GM21367 (cell line): ENCODE measurements at regions not wholly inside any gene's neighbourhood (a gene's known extent, or its start where the extent isn't known, plus 50 kb on each side); places are given as distances from the start of the nearest gene placed in this dataset.

Experiments
- ATAC-seq: cut with Tn5 transposase; IDR thresholded peaks from one replicate; pipeline ENCODE4 v1.9.1; 2021; ENCODE audit not compliant: unreplicated experiment

DNA sequence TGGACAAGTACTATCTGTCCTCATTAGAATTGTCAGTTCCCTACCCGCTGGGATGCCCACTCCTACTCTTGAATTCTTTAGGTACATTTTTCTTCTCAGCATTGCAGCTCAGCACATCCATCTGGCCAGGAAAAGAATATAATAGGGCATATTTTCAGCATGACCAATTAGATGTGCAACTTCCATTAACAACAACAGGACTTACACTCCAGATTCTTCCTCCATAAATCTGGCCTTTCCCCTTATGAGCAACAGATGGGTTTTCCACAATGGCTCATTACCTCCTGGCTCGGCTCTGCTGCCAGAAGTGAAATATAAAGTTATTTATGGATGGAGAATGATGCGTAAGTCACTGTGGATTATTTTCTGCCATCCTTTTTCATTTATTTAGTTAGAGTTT is 443.8 kb upstream of the TGFBR2 start:
- no peak for ATAC-seq

DNA sequence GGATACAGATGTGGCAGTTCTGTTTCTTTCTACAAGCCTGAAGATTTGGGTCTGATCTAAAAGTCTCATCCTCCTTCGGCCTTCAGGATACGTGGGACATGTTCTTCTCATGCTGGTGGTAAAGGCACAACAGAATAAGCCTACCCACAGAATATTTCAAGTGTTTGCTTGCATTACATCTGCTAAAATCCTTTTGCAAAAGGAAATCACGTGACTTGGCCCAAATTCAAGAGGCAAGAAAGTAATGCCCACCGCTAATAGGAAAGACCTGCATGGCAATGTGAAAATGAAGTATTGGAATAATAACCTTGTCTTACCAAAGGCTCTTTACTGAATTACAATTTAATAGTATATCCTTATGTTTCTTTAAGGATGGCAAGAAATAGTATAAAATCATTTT is 439.9 kb upstream of the TGFBR2 start:
- no peak for ATAC-seq

DNA sequence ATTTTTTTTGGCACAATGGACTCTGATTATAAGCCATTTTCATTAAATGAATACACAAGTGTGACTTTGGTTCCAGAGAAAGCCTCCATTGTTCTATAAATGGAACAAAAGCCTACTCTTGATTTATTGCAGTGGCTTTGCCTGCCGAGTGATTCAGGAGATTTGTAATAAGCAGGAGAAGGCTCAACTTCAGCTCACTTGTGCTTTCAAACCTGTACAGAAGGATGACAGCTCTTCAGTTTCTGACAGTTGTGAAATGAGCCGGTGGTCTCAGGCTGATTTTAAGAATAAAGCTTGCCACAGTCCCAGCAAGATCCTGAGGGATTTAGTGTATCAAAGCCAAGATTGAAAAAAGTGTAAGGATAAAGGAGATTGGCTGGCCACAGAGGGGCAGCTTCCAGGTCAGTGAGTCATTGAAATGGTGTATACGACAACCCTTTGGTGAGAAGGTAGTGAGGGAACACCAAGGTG is 438.8 kb upstream of the TGFBR2 start:
- ATAC-seq, result no peak

DNA sequence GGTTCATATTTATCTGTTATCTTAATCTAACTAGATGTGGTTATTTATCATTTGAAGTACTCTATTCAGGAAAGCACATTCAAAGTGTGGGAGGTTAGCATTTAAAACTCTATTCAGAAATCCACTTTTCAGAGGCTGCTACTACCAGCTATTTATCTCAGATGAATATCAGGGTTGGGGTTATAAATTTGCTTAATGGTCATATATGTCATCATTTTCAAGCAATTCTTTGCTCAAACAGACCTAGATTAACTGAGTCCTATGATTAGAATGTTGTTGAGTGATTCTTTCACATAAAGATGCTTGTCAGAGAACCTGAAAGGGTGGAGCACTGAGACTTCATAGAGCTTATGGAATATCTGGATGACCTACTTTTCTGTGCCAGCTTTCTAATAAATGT is 436.9 kb upstream of the TGFBR2 start:
- no peak for ATAC-seq

DNA sequence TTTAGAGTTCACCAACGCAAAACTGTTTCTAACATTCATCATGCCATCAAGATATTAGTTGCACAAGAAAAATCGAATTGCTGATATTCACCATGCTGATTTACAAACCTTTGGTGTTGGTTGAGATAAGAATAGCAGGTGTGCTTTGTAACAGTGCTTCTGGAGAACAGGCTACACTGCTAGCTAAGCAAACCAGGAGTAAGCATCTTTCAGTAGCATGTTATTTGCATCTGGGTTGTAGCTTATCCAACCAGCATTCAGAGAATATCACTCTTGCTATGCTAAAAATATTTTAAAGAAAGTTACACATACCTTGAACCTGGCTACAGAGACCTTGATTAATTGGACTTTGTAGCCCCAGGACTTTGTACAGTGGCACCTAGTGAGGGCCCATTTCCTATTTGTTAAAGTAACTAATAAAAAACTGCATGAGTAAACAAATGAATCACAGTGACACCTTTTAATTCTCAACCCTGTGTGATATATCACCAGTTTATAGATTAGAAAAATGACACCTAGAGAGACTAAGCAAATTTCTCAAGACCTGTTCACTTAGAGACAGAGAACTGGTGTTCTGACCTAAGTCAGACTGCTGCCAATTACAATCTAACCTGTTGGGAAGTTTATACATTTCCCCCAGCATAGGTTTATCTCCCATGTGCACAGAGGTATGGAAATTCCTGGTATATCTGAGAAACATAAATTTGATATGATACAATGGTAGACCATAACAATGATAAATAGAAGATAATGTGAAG is 435.5 kb upstream of the TGFBR2 start:
- ATAC-seq, result no peak

DNA sequence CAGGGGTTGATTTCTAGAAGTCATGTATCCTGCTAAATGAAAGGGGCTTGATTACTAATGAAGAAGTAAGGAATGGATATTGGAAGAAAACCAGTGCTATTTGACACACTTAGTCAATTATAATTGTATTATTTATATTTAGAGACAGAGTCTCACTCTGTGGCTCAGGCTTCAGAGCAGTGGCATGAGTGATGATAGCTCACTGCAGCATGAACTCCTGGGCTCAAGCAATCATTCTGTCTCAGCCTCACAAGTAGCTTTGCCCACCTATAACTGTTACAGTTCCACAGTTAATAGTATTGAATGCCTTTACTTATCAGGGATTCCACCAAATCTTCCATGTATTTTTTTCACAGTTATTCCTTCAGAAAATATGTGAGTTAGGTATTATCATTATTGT is 432.0 kb upstream of the TGFBR2 start:
- no peak for ATAC-seq

DNA sequence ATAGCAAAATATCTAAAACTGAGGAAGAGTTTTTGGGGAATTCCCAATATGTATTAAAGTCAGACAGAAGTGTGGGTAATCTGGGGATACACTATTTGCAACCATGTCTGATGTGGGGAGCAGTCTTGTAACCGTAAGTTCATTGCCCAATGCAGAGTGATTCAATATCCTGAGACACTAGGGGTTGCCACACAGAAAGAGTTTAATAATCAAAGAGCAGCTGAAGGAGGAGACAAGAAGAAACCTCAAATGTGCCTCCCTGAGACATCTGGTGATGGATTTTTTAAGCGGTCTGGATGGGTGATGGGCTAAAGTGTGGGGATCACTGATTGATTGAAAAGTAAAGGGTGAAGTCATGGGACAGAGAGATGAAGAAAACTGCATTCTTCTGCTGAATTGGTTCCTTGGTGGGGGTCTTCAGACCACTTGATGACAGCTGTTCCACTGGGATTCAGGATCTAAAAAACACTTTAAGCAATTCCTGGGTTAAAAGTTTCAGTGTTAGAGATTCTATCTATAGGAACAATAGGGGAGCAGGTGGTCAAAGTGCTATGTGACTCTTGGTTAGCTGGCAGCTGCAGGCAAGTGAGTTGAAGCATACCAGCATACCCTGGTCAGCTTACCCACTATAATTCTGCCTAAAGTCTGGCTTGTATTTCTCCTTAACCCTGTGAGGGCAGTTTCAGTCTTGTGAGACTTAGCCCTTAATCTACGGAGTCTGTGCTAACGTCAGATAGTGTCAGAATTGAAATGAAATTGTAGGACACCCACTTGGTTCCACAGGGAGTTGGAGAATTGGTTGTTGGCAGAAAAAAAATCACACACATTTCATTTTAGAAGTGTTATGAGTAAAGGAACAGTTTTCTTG is 425.9 kb upstream of the TGFBR2 start:
- no peak for ATAC-seq

DNA sequence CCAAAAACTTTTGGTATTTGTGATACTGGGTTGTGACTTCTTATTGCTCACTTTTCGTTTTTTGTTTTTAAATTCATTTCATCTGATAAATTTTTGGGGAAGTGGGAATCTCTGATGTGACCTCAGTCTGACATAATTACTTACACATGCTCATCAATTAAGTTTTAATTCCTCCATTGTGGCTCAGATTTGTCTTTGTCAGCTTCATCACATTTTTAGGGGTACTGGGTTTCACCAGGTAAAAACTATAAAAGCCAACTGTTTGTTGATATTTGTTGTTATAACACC is 425.3 kb upstream of the TGFBR2 start:
- no peak for ATAC-seq

DNA sequence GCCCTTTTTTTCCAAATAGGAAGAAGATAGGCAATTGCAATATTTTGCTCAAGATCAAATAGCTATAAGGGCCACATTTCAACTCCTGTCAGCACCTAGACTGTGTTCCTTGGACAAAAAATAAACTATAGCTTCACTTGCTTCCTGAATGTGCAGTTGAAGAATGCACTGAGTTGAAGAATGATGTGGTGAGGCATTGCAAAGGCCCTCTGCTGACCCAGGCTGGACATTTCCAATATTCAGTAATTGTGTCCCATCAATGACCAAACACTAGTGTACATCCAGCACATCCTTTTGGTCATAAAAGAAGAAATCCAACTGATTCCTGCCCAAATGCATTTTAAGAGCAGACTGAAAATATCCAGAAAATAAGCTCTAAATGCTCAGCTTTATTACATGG is 424.8 kb upstream of the TGFBR2 start:
- no peak for ATAC-seq

DNA sequence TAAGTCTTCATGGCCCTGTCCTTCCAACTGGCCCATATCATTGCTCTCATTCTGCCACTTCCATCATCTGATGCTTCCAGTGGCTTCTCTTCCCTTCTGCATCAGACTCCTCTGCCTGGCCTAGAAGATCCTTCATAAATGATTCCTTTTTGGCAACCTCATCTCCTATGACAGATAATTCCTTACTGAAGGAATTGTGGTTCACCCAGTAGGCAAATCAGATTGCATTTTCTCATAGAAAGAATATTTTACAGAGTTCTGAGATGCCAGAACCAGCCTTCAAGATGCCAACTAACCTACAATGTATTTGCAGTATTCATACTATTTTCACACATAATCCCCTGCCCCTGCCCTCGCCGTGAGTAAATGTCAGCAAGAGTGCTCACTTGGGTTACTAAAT is 423.0 kb upstream of the TGFBR2 start:
- ATAC-seq, result no peak

DNA sequence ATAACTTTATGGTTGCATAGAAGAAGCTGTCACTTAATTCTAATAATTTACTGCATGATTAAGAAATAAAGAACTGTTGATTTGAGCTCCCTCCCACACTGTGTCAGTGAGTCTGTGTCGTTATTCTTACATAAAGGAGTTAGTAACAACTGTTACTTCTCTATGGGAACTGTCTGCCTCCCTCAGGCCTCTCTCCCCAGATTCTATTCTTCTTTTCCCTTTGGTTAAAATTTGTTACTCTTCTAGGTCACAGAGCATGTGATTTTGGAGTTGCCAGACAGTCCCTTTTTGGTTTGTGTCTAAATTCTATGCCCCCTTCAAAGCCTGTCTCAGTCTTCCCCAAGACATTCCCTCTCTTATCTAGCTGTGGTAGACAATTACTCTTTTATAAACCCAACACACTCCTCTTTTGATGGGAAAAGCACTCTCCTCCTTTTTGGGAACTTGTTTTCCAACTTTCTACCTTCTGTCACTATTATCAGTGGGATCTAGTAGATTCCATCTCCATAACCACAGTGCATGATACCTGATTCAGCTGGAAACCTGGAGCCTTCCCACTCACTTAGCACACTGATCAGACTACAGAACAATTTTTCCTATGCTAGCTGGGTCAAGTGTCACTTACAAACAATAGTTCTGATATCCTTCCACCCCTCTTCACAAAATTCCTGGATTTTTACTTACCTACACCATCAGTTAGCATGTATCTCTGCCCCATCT is 422.1 kb upstream of the TGFBR2 start:
- ATAC-seq, result no peak

DNA sequence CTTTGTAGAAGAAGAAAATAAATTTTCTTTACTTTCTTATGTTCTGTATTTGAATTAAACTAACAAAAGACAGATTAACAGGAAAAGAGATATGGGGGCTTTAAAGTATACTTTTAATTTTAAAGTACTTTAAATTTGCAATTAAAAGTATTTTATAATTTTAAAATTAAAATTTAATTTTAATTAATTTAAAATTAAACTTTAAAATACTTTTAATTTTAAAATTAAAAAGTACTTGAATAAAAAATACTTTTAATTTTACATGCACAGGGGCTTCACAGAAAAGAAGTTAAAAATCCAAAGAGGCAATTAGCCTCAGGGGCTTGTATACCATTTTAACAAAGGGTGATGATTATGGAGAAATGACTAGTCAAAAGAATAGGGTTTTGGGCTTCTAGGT is 420.5 kb upstream of the TGFBR2 start:
- ATAC-seq, result no peak

DNA sequence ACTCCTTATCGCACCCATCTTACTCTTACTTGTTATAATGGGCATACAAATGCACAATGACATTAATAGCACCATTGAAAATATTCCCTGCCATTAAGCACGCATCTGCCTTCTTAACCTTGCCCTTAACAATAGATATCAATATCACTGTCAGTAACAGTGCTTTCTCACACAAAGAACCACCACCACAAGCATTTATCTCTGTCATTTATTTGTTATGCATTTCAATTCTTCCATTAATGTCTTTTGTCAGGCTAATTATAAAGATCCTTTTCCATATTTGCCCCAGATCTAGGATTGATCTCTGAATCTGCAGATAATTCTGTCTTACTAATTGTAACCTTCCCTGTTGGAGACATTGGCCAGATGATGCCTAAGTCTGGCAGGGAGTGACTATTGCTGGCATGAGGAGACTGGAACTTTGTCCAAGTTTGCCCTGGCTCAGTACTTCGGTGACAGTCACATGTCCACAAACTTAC is 419.6 kb upstream of the TGFBR2 start:
- ATAC-seq, result no peak

DNA sequence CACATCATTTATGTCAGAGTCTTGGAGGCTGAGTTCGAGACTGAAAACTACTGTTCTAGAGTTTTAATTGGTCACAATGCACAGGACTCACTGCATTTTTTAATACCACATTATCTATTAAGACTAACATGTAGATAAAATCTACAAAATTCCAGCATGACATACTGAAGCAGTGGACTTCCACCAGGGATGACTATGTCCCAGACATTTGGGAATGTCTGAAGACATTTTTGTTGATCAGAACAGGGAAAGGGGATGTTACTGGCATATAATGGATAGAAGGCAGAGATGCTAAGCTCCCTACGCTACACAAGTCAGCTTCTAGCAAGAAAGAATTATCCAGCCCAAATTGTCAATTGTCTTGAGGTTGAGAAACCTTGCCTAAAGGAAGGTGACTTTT is 419.0 kb upstream of the TGFBR2 start:
- ATAC-seq, result no peak

DNA sequence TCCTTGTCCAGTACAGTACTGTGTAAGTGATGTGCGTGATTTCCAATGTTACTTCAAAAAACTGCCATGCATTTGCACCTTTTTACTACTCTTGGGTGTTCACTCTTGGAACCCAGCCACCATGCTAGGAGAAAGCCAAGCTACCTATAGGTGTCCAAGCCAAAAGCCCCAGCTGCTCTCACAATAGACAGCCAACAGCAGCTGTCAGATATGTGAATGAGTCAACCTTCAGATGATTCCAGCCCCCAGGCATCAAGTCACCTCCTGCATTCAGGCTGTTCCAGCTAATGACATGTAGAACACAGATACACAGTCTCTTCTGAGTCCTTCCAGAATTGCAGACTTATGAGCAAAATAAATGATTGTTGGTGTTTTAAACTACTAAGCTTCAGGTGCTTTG is 417.7 kb upstream of the TGFBR2 start:
- no peak for ATAC-seq

DNA sequence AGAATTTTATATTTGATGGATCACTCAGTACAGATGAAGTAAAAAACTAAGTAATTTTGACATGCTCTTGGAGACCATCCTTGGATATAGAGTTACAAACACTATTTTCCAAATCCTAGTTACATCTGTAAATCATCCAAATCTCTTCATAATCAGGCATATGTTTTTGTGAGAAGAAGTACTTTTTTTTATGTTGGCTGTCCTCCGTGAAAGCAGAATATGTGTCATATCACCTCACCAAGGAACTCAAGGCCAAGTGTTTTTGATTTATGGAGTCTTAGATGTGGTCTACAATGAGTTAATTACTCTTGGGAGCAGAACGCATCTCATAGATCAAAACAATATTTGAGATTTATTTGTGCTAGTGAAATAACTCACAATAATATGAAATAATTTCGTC is 416.5 kb upstream of the TGFBR2 start:
- no peak for ATAC-seq

DNA sequence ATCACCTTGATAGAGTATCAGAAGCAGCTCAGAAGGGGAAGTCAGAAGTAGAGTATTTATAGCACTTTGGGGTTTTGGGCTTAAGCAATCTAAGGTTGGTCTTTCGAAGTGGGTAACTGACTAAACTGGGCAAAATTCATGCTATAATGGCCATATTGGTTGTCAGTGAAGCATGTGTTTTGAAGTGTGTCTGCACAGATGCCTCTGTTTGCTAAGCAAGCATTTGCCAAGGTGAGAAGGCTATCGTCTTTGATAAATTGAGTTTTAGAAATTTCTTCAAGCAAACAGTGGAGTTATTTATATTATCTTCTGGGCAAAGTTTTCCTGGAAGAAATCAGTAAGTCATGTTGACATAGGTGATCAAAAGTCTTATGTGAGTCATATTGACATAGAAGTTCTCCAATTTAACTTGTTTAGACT is 412.8 kb upstream of the TGFBR2 start:
- no peak for ATAC-seq

DNA sequence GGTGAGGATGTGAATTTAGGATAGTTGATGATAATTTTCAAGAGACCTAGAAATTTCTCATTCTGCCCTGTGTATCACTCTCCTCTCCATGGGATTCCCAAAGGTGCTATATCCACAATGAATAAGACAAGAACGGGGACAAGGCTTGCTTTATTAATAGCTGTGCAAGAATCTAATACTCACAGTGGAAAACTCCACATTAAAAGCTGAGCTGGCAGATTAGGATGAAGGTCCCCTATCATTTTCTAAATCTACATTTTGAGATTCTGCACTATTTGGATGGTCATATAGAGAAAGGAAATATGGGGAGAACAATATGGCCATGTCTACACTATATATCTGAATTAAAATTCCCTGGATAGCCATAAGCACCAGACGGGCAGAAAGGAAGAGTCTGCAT is 411.0 kb upstream of the TGFBR2 start:
- no peak for ATAC-seq

DNA sequence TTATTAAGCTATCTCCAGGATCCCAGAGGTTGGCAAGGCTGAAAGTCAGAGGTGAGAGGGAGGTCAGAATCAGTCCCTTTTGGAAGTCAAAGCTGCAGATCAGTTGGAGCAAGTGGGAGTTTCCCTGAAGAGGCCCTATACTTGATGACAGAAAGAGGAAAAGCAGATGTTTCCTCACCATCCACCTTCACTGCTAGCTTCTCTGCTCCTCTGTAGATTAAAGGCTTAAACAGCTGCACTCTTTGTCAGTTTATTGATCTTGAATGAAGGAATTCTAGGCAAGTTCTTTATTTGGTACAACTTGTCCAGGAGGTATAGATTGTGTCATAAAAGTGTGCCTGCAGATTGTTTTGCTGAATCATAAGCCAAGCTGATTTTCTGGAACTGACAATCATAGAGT is 408.2 kb upstream of the TGFBR2 start:
- ATAC-seq, result no peak

DNA sequence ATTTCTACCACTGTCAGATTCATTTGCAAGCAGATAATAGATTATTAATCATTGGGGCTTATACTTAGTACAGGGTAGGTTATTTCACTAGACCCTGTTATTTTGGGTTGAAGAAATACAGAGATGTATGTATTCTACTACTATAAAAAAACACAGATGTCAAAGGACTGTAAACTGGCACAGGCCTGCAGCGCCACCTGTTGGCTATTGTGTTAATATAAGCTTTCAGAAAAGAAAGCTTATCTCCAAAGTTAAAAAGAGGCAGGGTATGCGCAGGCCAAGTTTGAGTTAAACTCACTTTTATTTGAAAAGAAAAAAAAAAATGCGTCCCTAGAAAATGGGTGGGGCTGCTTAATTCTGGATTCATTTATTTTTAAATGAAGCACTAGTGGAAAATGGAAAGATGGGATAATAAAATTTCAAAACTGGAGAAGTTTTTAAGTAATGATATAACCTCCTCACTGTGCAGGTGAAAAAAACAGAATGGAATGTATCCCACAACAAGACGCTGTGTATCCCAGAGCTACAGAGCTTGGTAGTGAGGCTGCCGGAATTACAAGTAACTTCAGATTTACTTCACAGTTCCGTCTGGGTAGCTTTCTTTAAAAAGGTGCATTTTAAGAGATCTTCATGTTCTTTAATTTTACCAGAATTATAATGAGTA is 407.2 kb upstream of the TGFBR2 start:
- ATAC-seq, result no peak

DNA sequence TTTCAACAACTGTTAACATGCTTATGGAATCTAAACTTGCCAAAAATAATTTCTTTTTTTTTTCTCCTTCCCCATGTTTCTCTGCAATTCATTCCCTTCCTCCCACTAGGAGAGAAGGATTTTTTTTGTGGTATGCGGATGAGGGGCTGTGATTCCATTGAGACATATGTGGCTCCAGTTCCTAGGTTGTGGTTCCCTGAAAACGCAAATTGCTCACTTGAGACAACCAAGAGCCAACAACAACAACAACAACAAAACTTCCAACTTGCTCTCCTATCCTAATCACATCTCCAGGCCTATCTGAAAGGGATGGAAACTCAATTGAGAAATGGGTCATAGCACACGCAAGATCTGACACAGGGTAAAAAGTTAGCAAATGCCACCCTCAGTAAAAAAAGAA is 406.5 kb upstream of the TGFBR2 start:
- ATAC-seq, result no peak
